ENCODE measurements at regions not wholly inside any gene's neighbourhood (a gene's known extent, or its start where the extent isn't known, plus 50 kb on each side); places are given as distances from the start of the nearest gene placed in this dataset.

- no peak for DNase-seq (ENCODE audit: low read depth, low spot score)
Measured at GRCh38 chr2:136404925-136405324, 287.0 kb upstream of the CXCR4 start.

GRCh38 chr2:136404176-136404575, 286.2 kb upstream of the CXCR4 start:
- no peak for DNase-seq (ENCODE audit: low read depth, low spot score)

GRCh38 chr2:136402281-136402680, 284.3 kb upstream of the CXCR4 start:
- DNase-seq (ENCODE audit: low read depth, low spot score): no peak

GRCh38 chr2:136399667-136400289, 281.8 kb upstream of the CXCR4 start:
- DNase-seq (ENCODE audit: low read depth, low spot score): no peak

GRCh38 chr2:136395582-136395981, 277.6 kb upstream of the CXCR4 start:
- no peak for DNase-seq (ENCODE audit: low read depth, low spot score)

GRCh38 chr2:136394136-136395060, 276.4 kb upstream of the CXCR4 start:
- DNase-seq (ENCODE audit: low read depth, low spot score): no peak

- DNase-seq (ENCODE audit: low read depth, low spot score): no peak
Measured at GRCh38 chr2:136393514-136393913, 275.6 kb upstream of the CXCR4 start.

- no peak for DNase-seq (ENCODE audit: low read depth, low spot score)
Measured at GRCh38 chr2:136392897-136393505, 275.1 kb upstream of the CXCR4 start.

- no peak for DNase-seq (ENCODE audit: low read depth, low spot score)
Measured at GRCh38 chr2:136389809-136390208, 271.9 kb upstream of the CXCR4 start.

- DNase-seq (ENCODE audit: low read depth, low spot score): no peak
Measured at GRCh38 chr2:136386046-136386445, 268.1 kb upstream of the CXCR4 start.

GRCh38 chr2:136384531-136385303, 266.8 kb upstream of the CXCR4 start:
- DNase-seq (ENCODE audit: low read depth, low spot score): no peak

GRCh38 chr2:136383167-136383566, 265.2 kb upstream of the CXCR4 start:
- no peak for DNase-seq (ENCODE audit: low read depth, low spot score)

GRCh38 chr2:136381722-136382633, 264.0 kb upstream of the CXCR4 start:
- DNase-seq (ENCODE audit: low read depth, low spot score): no peak

GRCh38 chr2:136381245-136381644, 263.3 kb upstream of the CXCR4 start:
- DNase-seq (ENCODE audit: low read depth, low spot score): no peak

GRCh38 chr2:136378712-136379595, 261.0 kb upstream of the CXCR4 start:
- no peak for DNase-seq (ENCODE audit: low read depth, low spot score)

- DNase-seq (ENCODE audit: low read depth, low spot score): no peak
Measured at GRCh38 chr2:136377423-136378382, 259.8 kb upstream of the CXCR4 start.

GRCh38 chr2:136376798-136377211, 258.9 kb upstream of the CXCR4 start:
- no peak for DNase-seq (ENCODE audit: low read depth, low spot score)

GRCh38 chr2:136376211-136376610, 258.3 kb upstream of the CXCR4 start:
- DNase-seq (ENCODE audit: low read depth, low spot score): no peak

Data from brain pericyte (primary cell).